HUDEP-2 (cell line): ENCODE measurements at regions not wholly inside any gene's neighbourhood (a gene's known extent, or its start where the extent isn't known, plus 50 kb on each side); places are given as distances from the start of the nearest gene placed in this dataset.

Experiments used
- DNase-seq, 76 experiments: peaks; one replicate each; lab custom pipeline; 2025; ENCODE audit not compliant: unreplicated experiment in 76 of 76; lab: John Stamatoyannopoulos, UW

DNA sequence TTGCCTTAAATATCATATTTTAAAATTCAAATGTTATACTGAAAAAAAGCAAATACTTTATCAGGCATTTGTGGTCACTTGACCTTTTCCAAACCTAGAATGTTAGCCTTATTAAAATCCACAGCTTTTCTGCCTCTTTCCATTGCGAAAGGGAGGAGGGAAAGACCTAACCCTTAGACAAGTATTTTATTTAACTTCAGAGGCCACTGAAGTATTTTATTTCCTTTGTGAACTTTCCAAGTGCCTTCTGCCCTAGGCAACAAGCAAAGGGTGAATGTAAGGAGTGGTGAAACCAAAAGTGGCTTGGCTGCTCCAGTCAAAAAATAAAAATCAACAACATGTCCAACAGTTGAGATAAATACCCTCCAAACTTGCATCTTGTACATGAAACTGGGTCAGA, 376.1 kb downstream of the EFNA5 start:
- DNase-seq, result no peak

DNA sequence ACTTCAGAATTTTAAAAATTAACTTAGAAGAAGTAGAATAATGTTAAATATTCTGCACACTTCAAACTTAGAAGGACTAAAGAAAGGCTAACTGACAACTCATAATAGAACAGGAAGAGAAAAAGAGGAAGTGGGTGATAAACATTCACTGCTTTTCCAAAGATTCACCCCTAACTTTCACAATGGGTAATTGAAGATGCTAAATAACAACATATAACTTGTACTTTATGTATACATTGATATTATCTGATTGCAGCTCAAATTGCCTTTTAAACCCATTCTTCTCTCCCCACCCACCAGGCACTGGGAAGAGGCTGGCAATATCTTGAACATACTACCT, 376.6 kb downstream of the EFNA5 start:
- no peak for DNase-seq

DNA sequence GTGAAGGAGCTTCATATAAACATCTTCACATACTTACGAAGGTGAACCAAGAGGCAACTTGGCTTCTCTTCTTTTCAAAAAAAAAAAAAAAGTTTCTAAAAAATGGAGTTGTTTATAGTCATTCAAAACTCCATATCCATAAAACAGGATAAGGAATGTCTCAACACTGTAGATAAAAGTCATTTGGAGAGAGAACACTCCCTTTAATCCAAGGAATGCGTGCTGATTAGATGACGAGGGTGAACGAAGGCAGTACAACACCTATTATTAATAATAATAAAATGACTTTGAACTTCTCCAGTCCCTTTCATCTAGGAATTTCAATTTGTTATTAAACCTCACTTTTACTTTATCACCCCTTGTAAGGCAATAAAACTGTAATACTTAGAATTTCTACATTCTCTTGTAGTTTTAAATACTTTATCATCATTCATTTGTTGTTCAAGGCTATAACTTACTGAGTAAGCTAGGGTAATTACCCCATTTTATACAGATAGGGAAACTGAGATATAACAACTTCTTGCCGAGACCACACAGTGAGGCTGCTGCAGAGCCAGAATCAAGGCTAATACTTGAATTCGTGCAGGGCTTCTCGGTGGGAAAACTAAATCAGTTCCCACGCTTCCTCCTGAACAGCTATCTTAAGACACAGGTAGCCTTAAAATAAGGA, 377.1 kb downstream of the EFNA5 start:
- no peak for DNase-seq

DNA sequence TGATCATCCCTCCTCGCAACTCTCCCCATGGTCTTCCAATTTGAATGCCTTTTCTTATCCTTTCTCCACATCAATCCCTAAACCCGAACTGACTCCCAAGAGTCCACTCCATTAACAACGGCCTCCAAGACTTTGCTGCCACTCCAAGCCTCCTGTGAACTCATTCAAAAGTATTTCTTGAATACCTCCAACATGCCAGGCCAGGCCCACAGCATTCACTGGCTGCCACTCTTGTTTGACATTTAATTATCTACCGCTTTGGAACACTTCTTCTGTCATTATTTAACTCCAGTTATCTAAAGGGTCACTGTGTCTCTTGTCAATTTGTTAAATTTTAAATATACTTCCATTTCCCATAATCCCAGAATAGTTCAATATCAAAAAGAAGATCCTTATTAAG, 378.9 kb downstream of the EFNA5 start:
- DNase-seq, result no peak

DNA sequence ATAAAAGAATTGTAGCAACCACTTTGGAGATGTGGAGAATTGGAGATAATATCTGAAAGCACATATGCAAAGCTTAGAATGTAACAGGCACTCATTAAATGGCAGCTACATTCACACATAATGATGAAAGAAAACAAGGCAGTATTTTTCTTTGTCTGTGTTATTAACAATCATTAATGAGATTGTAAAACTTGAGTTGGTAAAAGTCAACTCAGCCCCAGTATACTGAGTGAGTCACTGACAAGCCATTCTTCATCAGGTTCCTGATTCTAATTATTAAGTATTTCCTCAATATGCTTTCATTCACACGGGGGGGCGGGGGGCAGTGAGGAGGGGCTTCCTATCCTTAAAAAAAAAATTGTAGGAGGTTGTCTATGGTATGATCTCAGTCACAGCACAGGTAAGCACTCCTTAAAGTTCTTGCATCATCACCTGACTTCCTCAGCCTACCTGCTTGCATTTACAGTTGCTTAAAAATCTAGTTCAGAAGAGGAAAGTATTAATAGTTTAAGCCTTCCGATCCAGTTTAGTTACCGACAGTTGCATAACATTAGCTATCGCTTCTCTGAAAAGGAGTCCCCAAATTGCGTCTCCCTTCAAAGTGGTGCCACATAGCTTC, 379.8 kb downstream of the EFNA5 start:
- DNase-seq, result no peak

DNA sequence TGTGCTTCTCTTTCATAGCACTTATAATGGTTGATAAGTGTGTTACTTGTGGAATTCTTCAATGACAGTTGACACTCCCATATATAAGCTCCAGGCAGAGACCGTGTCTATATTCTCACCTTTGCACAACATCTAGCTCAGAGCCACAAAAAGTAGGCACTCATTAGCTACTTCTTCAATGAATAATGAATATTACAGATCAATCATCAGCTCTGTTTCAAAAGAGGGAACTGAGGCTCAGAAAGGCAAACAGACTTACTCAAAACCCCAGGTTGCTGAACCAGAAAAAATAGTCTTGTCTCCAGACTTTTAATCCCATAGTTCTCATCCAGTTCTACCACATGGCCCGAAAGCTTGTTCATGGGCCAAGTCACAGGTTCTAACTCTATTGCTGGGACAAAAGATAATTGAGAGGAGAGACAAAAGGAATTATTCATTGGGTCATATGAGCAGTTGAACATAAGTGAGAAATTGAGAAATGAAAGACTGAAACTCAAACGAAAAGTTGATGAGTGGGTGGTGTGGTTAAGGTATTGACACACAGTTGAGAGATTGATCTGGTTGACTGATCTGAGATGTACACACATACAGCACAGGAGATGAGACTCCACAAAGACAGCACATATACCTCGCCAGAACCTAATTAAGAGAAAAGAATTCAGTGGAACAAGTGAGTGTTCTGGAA, 381.6 kb downstream of the EFNA5 start:
- DNase-seq, result no peak

DNA sequence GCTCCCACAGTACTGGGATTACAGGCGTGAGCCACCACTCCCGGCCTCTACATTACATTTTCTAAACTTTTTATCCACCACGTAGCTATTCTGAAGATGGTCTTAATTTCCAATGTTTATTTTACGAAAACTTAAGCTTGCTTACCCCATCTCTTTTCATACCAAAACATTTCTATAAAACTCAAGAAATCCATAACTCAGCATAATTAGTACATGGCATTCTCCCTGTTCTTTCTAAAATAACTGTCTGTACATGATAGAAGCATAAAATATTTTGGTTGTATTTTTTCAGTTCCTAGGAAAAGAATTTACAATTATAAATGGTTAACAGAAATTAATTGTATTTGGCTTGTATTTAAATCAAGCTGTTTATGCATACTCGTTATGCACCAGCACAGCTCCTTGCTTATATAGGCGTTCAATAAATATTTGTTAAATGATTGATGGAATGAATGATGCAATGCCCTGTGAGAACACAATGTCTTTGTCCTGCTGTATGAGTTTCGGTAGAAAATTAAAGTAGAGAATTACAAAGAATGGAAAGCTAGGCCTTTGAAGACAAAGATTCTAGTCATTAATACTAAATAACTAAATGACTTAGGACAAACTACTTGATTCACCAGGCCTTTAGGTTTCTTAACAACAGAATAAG, 384.2 kb downstream of the EFNA5 start:
- no peak for DNase-seq

DNA sequence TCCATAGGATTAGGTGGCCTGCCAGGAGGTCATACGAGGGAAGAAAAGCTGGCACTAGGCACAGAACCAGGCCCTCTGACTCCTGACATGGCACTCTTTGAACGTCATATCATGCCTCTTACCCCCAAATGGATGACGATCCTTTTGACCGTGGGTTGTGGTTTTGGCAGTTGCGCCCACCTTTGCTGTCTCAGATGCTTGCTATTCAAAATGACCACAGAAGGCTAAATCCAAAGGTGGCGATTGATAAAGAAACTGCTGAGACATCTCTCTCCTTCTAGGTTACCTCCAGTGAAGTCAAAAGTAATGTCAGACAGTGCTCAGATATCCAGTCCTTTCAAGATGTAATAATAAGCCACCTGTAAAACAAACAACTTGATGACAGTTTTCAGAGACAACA, 385.0 kb downstream of the EFNA5 start:
- no peak for DNase-seq

DNA sequence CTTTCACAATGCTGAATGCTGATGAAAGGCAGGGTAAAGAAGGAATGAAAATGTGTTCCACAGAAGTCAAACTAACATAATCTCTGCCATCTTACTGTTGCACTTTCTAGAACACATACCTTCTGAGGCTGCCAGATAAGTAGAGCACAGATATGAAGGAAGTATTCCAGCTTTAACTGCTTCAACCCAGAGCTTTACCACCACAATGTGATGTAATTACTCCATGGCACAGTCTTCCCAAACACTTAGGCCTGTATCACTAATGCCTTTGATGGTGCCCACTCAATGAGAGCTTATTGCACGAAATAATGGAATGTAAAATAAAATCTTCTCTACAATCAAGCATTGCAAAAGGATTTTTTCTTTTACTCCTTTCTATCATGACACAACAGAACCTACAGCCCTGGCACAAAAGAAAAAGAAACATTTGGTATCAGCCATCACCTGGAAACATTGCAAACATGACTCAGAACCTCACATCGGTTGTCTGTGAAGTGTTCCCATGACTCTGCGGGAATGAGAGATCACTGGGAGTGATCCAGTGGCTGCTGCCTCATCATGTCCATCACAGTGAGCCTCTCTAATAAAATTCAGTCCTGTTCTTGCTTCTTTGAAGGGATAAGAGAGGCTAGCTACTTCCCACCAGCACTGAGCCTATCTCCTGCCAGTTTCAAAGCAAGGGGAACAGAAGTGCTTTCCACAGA, 385.8 kb downstream of the EFNA5 start:
- DNase-seq, result no peak

DNA sequence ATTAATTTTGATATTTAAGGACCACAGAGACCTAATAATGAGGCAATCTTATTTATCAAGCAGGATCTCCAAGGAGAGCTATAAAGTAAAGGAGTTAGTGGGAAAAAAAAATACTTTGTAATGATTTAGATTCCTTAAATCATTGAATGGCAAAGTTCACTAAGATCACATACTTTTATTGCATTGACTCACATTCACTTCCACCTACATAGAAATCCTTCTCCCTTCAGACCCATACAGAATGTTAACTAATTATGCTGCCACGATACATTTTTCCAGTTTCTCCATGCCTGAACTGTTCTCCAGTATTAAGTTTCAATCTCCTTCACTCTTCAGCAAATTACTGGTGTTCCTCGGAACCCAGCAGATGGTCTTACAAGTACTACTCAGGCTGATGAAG, 388.7 kb downstream of the EFNA5 start:
- DNase-seq, result no peak

DNA sequence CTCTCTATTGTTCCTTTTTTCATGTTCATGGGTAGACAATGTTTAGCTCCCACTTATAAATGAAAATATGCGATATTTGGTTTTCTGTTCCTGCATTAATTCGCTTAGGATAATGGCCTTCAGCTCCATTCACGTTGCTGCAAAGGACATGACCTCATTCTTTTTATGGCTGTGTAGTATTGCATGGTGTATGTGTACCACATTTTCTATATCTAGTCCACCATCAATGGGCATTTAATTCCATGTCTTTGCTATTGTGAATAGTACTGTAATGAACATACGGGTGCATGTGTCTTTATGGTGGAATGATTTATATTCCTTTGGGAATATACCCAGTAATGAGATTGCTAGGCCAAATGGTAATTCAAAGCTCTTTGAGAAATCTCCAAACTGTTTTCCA, 392.0 kb downstream of the EFNA5 start:
- no peak for DNase-seq

DNA sequence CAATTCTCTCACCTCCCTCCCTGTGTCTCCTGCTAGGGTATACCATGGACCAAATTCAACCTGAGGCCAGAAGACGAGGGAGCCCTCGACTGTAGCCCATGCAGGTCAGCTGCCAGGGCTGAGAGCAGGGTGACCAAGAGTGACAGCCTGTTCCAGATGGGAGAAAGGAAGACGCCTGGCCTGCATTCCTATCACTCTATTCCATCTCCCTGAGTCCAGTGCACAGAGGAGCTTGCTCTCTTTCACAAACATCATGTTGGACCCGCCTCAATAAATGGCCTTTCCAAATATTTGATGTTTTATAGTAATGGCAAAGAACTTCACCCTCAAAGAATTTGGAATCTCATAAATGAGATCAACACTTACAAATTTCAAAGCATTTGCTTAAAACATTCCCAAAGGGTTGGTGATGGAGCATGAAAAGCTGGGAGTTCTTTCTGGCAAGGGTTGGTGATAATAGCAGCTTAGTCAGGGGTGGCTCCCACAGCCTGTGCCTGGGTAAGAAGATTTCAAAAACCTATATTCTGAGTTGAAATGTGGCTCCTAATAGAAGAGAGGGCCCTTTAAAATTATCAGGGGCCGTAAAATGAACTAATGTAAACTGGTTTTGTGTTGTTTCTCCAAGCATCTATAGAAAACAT, 393.1 kb downstream of the EFNA5 start:
- no peak for DNase-seq

DNA sequence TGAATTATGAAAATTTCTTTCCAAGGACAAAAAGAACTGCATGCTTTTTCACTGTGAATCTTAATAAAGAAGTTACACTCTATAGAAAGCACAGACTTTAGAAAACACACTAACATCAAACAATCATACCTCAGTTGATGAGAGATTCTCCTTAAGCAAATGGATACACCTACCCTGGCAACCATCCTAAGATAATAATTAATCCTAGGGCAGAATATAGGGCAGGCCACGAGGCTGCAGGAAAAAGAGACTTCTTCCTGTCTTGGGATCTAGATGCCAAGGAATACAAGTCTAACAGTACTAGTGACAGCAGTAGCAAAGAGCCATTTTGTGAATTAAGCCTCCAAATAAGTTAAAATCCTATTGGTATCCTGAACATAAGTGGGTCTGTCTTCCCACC, 395.4 kb downstream of the EFNA5 start:
- no peak for DNase-seq

DNA sequence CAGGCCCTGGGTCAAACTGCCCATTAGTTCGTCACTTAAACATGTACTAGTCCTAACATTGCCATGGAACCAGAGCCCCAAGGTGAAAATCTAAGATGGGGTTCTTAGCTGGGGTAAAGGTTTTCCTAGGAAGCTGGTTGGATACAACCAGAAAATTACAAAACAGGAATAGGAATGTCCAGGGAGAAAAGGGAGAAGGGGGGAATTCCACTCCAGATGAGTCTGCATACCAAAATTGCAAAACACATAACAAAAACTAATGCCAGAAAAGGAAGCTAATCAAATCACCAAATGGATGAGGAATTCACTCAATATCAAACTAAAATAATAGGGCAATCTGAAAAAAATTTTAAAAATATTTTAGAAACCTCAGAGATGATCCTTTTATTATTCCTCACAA, 396.2 kb downstream of the EFNA5 start:
- no peak for DNase-seq

DNA sequence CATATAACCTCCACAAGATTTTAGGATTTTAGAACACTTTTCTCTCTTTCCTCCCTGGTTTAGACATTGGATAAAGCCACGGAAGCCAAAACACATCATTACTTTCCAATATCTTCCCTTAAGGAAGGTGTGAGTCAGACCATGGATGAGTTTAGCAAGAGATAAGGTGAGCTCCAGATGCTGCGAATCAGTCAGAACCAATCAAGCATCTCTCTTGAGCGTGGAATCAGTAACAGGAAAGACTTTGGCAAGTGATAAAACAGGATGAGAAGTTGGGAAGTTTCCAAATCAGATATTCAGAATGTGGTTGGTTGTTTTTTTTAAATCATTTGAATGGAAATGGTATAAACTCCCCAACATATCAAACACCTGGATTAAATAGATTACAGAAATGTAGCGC, 397.8 kb downstream of the EFNA5 start:
- DNase-seq, result no peak

DNA sequence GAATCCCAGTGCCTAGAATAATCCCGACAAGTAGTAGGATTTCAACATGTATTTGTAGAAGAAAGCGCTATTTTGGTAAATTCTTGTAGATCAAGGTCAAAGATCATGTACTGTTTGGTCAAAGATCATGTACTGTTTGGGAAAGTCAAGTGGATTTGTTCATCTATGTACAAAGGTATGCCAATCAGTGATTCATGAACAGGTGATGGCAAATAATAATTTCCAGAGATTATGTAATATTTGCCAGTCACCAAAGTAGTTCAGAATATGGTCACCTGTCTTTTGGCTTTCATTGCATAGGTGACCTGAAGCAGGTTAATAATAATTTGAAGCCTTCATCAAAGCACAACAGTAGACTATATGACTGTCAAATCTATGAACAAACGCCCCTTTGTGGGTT, 398.2 kb downstream of the EFNA5 start:
- no peak for DNase-seq

DNA sequence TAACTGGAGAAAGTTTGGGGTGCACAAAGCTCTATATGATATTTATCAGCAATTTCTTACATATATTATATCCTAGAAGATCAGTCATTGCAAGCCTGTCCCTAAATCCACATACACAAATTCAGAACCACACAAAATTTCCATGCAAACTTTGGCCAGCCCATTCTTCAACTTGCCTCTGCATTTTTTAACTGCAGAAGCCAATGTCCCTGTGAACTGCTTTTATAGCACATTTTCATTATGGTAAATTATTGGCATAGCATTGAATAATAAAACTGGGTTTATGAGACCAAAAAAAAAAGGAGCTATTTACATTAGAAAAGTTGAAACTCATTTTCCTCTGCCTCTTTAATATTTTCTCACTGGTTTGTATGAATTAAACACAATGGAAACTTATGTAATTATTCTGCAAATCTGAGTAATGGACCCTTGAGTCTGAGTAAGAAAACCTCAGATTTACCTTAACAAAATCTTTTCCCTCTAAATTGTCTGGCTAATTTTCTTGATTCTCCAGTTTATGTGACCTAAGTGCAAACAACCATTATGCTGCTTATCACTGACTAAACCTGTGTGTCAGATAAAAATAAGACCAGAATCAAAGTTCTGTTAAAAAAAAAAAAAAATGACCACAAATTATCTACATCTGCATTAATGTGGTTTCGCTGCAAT, 398.9 kb downstream of the EFNA5 start:
- no peak for DNase-seq

DNA sequence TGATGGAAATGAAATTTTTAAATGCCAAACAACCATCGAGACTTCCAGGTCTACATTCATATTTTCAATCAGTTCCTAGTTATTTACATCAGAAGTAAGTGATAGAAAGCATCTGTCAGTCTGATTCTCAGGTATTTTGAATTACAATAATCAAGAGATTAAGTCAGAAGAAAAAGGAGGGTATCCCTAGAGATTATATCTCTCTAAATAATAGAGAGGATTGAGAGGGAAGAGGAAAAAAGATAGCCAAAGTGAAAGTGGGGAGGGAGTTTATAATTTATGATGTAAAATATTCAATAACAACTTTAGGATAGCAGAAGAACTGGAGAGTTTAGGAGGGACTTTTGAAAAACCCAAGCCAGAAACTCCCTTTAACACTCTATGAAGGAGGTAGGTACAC, 400.2 kb downstream of the EFNA5 start:
- no peak for DNase-seq

DNA sequence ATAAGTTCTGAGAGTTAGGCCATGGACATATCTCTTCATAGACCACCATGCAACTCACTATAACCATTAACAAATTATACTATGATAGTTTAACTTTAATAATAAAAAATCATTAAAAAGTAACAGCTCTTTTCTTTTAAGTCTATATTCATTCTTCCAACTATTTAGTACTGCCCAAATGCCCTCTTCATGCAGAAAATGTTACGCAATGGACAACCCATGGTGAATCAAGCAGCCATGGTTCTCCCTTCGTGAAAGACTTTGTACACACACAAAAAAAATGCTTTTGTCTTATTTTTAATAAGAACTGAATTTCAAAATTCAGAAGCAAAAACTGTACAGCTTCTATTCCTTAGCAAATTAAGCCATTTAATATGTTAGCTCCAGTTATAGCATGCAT, 401.1 kb downstream of the EFNA5 start:
- DNase-seq, result no peak

DNA sequence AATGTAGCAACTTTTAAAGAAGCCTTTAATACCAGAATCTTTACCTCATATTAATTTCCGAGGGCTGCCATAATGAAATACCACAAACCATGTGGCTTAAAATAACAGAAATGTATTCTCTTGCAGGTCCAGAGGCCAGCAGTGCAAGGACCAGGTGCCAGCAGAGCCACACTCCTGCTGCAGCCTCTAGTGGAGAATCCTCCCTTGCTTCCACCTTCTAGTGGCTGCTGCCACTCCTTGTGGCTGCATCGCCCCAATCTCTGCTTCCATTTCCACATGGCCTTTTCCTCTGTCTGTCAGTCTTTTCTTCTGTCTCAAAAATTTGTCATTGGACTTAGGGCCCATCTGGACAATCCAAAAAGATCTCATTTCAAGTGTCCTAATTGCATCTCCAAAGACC, 401.5 kb downstream of the EFNA5 start:
- DNase-seq, result no peak
